NOMO-1 treated with dmso at 0.1 percent for 144 hours (cell line): ENCODE measurements at regions not wholly inside any gene's neighbourhood (a gene's known extent, or its start where the extent isn't known, plus 50 kb on each side); places are given as distances from the start of the nearest gene placed in this dataset.

Source experiments
- DNase-seq: peaks from one replicate; lab custom pipeline; 2025; ENCODE audit not compliant: unreplicated experiment; lab: John Stamatoyannopoulos, UW

- no peak for DNase-seq
These were observed 1937.5 kb upstream of the SEL1L start for GRCh38 chr14:83470959-83471695.

GRCh38 chr14:83473416-83474235 is 1940.0 kb upstream of the SEL1L start:
- no peak for DNase-seq

GRCh38 chr14:83478741-83479140 is 1945.1 kb upstream of the SEL1L start:
- DNase-seq, result no peak

GRCh38 chr14:83483063-83483462 is 1949.4 kb upstream of the SEL1L start:
- no peak for DNase-seq

GRCh38 chr14:83485591-83485990 is 1951.9 kb upstream of the SEL1L start:
- no peak for DNase-seq

GRCh38 chr14:83491091-83491490 is 1957.4 kb upstream of the SEL1L start:
- no peak for DNase-seq

GRCh38 chr14:83520837-83521236 is 1987.2 kb upstream of the SEL1L start:
- no peak for DNase-seq

GRCh38 chr14:83529531-83529930 is 1995.9 kb upstream of the SEL1L start:
- DNase-seq, result no peak

- no peak for DNase-seq
These were observed 1996.2 kb upstream of the FLRT2 start for GRCh38 chr14:83533734-83534133.

- no peak for DNase-seq
These were observed 1994.9 kb upstream of the FLRT2 start for GRCh38 chr14:83534995-83535394.

- DNase-seq, result no peak
These were observed 1994.5 kb upstream of the FLRT2 start for GRCh38 chr14:83535444-83535843.

- DNase-seq, result no peak
These were observed 1988.8 kb upstream of the FLRT2 start for GRCh38 chr14:83541147-83541546.

GRCh38 chr14:83548061-83548839 is 1981.7 kb upstream of the FLRT2 start:
- DNase-seq, result no peak

- no peak for DNase-seq
These were observed 1973.9 kb upstream of the FLRT2 start for GRCh38 chr14:83556065-83556464.

GRCh38 chr14:83556746-83557453 is 1973.0 kb upstream of the FLRT2 start:
- no peak for DNase-seq

GRCh38 chr14:83558946-83559345 is 1971.0 kb upstream of the FLRT2 start:
- no peak for DNase-seq

GRCh38 chr14:83559721-83560120 is 1970.2 kb upstream of the FLRT2 start:
- DNase-seq, result no peak

- no peak for DNase-seq
These were observed 1968.7 kb upstream of the FLRT2 start for GRCh38 chr14:83561261-83561660.

GRCh38 chr14:83566567-83566966 is 1963.4 kb upstream of the FLRT2 start:
- no peak for DNase-seq

- no peak for DNase-seq
These were observed 1961.8 kb upstream of the FLRT2 start for GRCh38 chr14:83568141-83568540.

GRCh38 chr14:83575301-83575700 is 1954.6 kb upstream of the FLRT2 start:
- DNase-seq, result no peak
